ENCODE measurements at regions not wholly inside any gene's neighbourhood (a gene's known extent, or its start where the extent isn't known, plus 50 kb on each side); places are given as distances from the start of the nearest gene placed in this dataset.

- no peak for TF ChIP-seq TBL1XR1 (IDR thresholded peaks at IDR 0.05; ENCODE audit: borderline replicate concordance, low read length, partially characterized antibody)
- no peak for TF ChIP-seq CHCHD3 (CRISPR knock-in tag; IDR thresholded peaks at IDR 0.05)
- TF ChIP-seq TP53 (CRISPR knock-in tag; conservative IDR thresholded peaks at IDR 0.05) = no peak
- no peak for TF ChIP-seq USF2 (IDR thresholded peaks at IDR 0.05; ENCODE audit: low read depth, low read length)
- no peak for TF ChIP-seq USF2 (CRISPR knock-in tag; IDR thresholded peaks at IDR 0.05; ENCODE audit: borderline replicate concordance)
- no peak for TF ChIP-seq ZBTB10 (CRISPR knock-in tag; IDR thresholded peaks at IDR 0.05; ENCODE audit: borderline replicate concordance)
- no peak for TF ChIP-seq CTCF (CRISPR knock-in tag; IDR thresholded peaks at IDR 0.05)
- no peak for TF ChIP-seq RNF2 (conservative IDR thresholded peaks at IDR 0.05; ENCODE audit: low read depth)
- no peak for TF ChIP-seq ZFX (CRISPR knock-in tag; IDR thresholded peaks at IDR 0.05; ENCODE audit: low read depth)
- no peak for TF ChIP-seq STAT5B (CRISPR knock-in tag; IDR thresholded peaks at IDR 0.05)
These were observed 88.0 kb upstream of the PRSS58 start for GRCh38 chr7:142345811-142346210.
